ENCODE measurements at regions not wholly inside any gene's neighbourhood (a gene's known extent, or its start where the extent isn't known, plus 50 kb on each side); places are given as distances from the start of the nearest gene placed in this dataset.

- no peak for DNase-seq (ENCODE audit: low read depth)
Measured at GRCh38 chr2:219918944-219919343, 291.5 kb downstream of the SLC4A3 start.

GRCh38 chr2:219919506-219919905 lies 292.1 kb downstream of the SLC4A3 start:
- no peak for TF ChIP-seq CTCF (IDR thresholded peaks at IDR 0.05; ENCODE audit: control insufficient read depth, extremely low read depth, insufficient read depth)
- no peak for DNase-seq (ENCODE audit: low read depth)
- H3K4me3 ChIP-seq (ENCODE audit: low read depth, low read length) = no peak overlapping the region

More at GRCh38 chr2:219918944-219919343, 291.5 kb downstream of the SLC4A3 start:
- no peak for TF ChIP-seq CTCF (IDR thresholded peaks at IDR 0.05; ENCODE audit: control insufficient read depth, extremely low read depth, insufficient read depth)
- H3K4me3 ChIP-seq (ENCODE audit: low read depth, low read length) = no peak overlapping the region

GRCh38 chr2:219929835-219930234 lies 302.4 kb downstream of the SLC4A3 start:
- no peak for DNase-seq (ENCODE audit: low read depth)
- no peak overlapping the region for H3K4me3 ChIP-seq (ENCODE audit: low read depth, low read length)
- no peak for TF ChIP-seq CTCF (IDR thresholded peaks at IDR 0.05; ENCODE audit: control insufficient read depth, extremely low read depth, insufficient read depth)

- no peak for DNase-seq (ENCODE audit: low read depth)
- no peak for TF ChIP-seq CTCF (IDR thresholded peaks at IDR 0.05; ENCODE audit: control insufficient read depth, extremely low read depth, insufficient read depth)
- H3K4me3 ChIP-seq (ENCODE audit: low read depth, low read length) = no peak overlapping the region
Measured at GRCh38 chr2:219939647-219940046, 312.2 kb downstream of the SLC4A3 start.

- TF ChIP-seq CTCF (IDR thresholded peaks at IDR 0.05; ENCODE audit: control insufficient read depth, extremely low read depth, insufficient read depth) = no peak
- H3K4me3 ChIP-seq (ENCODE audit: low read depth, low read length) = no peak overlapping the region
- DNase-seq (ENCODE audit: low read depth) = no peak
Measured at GRCh38 chr2:219944866-219945265, 317.4 kb downstream of the SLC4A3 start.

- no peak for DNase-seq (ENCODE audit: low read depth)
- no peak for TF ChIP-seq CTCF (IDR thresholded peaks at IDR 0.05; ENCODE audit: control insufficient read depth, extremely low read depth, insufficient read depth)
- H3K4me3 ChIP-seq (ENCODE audit: low read depth, low read length) = no peak overlapping the region
Measured at GRCh38 chr2:219946021-219946420, 318.6 kb downstream of the SLC4A3 start.

- no peak for DNase-seq (ENCODE audit: low read depth)
- H3K4me3 ChIP-seq (ENCODE audit: low read depth, low read length) = no peak overlapping the region
- no peak for TF ChIP-seq CTCF (IDR thresholded peaks at IDR 0.05; ENCODE audit: control insufficient read depth, extremely low read depth, insufficient read depth)
Measured at GRCh38 chr2:219946529-219946928, 319.1 kb downstream of the SLC4A3 start.

All from LNCaP clone FGC (cell line).